Epithelial cell of esophagus (primary cell): ENCODE measurements at regions not wholly inside any gene's neighbourhood (a gene's known extent, or its start where the extent isn't known, plus 50 kb on each side); places are given as distances from the start of the nearest gene placed in this dataset.
A peak's percentile ranks its signal among the peaks of the same experiment; 100 is the strongest.
"Not testable (repeated sequence)": the region's sequence is repeated elsewhere in the genome, so short reads cannot be mapped to it uniquely, and the experiment has no call there.

Experiments used
- DNase-seq: peaks from one replicate; pipeline ENCODE4 v3.0.0; 2010; ENCODE audit warnings: low read depth
- H3K4me3 ChIP-seq: 2 replicates; pipeline ENCODE4 v1.5.1; 2011; ENCODE audit warnings: mild to moderate bottlenecking, low read length, control low read depth
- TF ChIP-seq, protein P1 (sequence below): IDR thresholded peaks from 2 replicates; pipeline ENCODE4 v1.5.1; 2011; ENCODE audit warnings: low read depth, mild to moderate bottlenecking, low read length, control low read depth, inconsistent platforms; ENCODE audit not compliant: insufficient read depth; ENCODE audit errors: missing control alignments

DNA sequence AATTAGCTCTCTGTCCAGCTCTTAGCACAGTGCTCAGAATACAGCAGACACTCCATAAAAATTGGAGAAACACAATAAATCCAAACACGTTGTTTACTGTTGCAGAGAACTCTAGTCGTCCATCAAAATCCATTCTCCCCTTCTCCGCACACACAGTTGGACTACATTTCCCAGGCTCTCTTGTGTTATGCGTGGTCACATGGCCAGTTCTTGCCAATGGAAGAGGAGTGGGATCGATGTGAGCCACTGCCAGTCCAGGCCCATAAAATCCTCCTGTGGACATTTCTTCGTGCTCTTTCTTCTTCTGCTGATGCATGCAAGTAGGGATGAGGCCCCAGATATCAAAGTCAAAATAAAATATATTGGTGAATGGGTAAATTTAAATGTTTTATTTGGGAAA lies 114.3 kb upstream of the FMN2 start:
- DNase-seq, result no peak
- H3K4me3 ChIP-seq, result no peak overlapping the region
- TF ChIP-seq, protein P1, sequence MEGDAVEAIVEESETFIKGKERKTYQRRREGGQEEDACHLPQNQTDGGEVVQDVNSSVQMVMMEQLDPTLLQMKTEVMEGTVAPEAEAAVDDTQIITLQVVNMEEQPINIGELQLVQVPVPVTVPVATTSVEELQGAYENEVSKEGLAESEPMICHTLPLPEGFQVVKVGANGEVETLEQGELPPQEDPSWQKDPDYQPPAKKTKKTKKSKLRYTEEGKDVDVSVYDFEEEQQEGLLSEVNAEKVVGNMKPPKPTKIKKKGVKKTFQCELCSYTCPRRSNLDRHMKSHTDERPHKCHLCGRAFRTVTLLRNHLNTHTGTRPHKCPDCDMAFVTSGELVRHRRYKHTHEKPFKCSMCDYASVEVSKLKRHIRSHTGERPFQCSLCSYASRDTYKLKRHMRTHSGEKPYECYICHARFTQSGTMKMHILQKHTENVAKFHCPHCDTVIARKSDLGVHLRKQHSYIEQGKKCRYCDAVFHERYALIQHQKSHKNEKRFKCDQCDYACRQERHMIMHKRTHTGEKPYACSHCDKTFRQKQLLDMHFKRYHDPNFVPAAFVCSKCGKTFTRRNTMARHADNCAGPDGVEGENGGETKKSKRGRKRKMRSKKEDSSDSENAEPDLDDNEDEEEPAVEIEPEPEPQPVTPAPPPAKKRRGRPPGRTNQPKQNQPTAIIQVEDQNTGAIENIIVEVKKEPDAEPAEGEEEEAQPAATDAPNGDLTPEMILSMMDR, result no peak

- TF ChIP-seq, protein P1, result no peak
- no peak for DNase-seq
- no peak overlapping the region for H3K4me3 ChIP-seq
These were observed 112.2 kb upstream of the FMN2 start for GRCh38 chr1:239979456-239979855.

GRCh38 chr1:239982762-239983161 lies 108.9 kb upstream of the FMN2 start:
- no peak for DNase-seq
- no peak overlapping the region for H3K4me3 ChIP-seq
- TF ChIP-seq, protein P1, result no peak

DNA sequence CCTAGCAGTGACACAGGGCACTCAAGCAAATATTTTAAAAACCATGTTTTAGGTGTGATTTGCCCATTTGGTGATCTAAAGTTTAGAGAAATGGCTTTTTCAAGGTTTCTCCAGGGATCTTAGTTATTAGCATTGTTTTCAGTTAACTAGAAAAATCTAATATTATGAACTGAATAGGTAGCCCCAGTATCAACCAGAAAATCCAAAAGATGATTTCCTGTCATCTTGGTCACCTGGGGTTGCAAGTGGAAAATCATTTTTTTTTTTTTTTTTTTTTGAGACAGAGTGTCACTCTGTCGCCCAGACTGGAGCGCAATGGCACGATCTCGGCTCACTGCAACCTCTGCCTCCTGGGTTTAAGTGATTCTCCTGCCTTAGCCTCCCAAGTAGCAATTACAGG lies 106.6 kb upstream of the FMN2 start:
- no peak for DNase-seq
- H3K4me3 ChIP-seq, result no peak overlapping the region
- TF ChIP-seq, protein P1, result no peak

GRCh38 chr1:239987103-239987745 lies 104.5 kb upstream of the FMN2 start:
- peak; percentile 51 for DNase-seq
- TF ChIP-seq, protein P1, result peak; percentile 71
- no peak overlapping the region for H3K4me3 ChIP-seq

GRCh38 chr1:239989990-239990389 lies 101.7 kb upstream of the FMN2 start:
- H3K4me3 ChIP-seq, result no peak overlapping the region
- TF ChIP-seq, protein P1, result no peak
- no peak for DNase-seq

DNA sequence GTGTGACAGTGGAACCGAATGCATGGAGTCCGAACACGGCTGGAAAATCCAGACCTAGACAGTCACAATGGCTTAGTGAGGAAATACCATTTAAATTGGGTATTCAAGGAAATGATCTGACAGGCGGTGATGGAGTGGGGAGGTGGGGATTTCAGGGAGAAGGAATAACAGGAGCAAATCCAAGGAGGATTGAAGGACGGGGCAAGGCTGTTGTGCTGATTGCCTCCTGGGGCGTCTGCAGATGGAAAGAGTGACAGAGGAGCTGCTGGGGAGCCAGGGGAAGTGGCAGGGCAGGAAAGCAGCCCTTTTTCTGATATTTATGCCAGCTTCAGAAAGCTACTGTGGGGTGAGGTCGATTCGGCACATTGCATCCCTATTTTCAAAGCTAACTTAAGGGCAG lies 99.1 kb upstream of the FMN2 start:
- DNase-seq, H3K4me3 ChIP-seq: not testable (repeated sequence)
